Muscle layer of duodenum (tissue), 2 donors: ENCODE measurements at regions not wholly inside any gene's neighbourhood (a gene's known extent, or its start where the extent isn't known, plus 50 kb on each side); places are given as distances from the start of the nearest gene placed in this dataset.

ENCODE experiments used
- H3K27ac ChIP-seq: one replicate; pipeline ENCODE4 v1.7.0; 2013; ENCODE audit warnings: mild to moderate bottlenecking, low read length
- H3K27me3 ChIP-seq: one replicate; pipeline ENCODE4 v1.7.0; 2013; ENCODE audit warnings: low read depth, mild to moderate bottlenecking, control low read depth, low read length
- H3K36me3 ChIP-seq, 2 donors: one replicate each; pipeline ENCODE4 v1.7.0; 2013; ENCODE audit warnings: low read length in 2 of 2, control low read depth in 1 of 2, mild to moderate bottlenecking in 1 of 2; ENCODE audit not compliant: insufficient read depth in 2 of 2, control insufficient read depth in 1 of 2
- H3K4me1 ChIP-seq, 2 donors: one replicate each; pipeline ENCODE4 v1.7.0; 2013; ENCODE audit warnings: low read length in 2 of 2, mild to moderate bottlenecking in 2 of 2, control low read depth in 1 of 2, moderate library complexity in 1 of 2; ENCODE audit not compliant: insufficient read depth in 2 of 2, control insufficient read depth in 1 of 2
- H3K4me3 ChIP-seq, 2 donors: one replicate each; pipeline ENCODE4 v1.7.0; 2013; ENCODE audit warnings: low read length in 2 of 2, low read depth in 1 of 2, mild to moderate bottlenecking in 1 of 2
- H3K9me3 ChIP-seq, 2 donors: one replicate each; pipeline ENCODE4 v1.7.0; 2013; ENCODE audit warnings: low read length in 2 of 2, control low read depth in 1 of 2, mild to moderate bottlenecking in 1 of 2; ENCODE audit not compliant: control insufficient read depth in 1 of 2
- donor health status: healthy.

DNA sequence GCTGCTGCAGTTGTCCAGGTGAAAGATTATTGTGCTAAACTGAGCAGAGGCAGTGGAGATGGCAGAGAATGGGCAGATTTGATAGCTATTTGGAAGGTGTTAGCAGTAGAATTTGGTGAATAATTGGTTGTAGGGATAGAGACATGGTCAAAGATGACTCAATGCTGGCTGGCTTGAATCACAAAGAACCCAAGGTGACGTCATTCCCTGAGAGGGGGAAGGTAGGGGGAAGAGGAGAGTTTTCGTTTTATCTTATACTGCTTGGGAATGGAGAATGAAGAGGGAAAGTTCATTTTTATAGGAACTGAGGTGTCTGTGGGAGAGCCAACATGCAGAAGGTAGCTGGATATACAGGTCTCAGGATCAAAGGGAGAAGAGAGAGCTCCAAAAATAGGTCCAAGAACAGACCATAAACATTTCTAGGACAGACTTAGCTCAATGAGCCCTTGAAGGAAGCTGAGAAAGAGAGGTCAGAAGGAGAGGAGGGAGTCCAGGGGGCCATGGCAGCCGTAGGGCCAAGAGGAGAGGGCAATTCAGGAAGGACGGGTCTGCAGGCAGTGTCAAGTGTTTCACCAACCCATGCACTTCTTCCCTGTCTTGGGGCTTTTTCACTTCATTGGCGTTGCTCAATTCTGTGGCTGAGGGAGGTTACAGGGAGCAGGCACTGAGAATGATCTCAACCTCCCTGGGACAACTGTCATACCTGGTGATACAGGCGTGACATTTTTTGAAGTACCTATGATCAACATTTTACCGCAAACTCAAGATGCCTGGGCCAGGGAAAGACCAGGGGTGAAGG lies 281.3 kb downstream of the TDRD15 start:
- H3K9me3 ChIP-seq, result no peaks in the 10 kb centered on the region
- H3K4me1 ChIP-seq, result no peaks in the 10 kb centered on the region
- H3K4me3 ChIP-seq, result no peak overlapping the region
- no peaks in the 10 kb centered on the region for H3K27me3 ChIP-seq
- no peak overlapping the region for H3K27ac ChIP-seq
- H3K36me3 ChIP-seq, result no peaks in the 10 kb centered on the region

DNA sequence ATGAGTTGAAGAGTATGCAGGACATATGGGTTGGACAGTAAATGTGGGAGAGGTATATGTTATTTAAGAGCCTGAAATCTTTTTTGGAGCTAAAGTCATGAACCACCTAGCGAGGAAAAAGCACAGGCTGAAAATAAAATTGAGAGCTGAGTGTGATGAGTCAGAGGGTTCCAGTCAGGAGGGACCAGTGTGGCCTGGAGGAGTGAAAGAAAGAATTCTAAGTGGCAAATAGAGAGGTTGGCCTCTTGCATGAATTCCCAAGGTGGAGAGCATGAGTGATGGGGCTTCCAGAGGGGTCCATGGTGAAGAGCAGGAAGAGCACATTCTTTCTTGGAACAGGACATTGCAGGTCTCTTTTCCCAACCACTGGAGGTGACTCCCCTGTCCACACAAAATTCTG lies 282.6 kb downstream of the TDRD15 start:
- no peak overlapping the region for H3K4me3 ChIP-seq
- H3K4me1 ChIP-seq, result no peaks in the 10 kb centered on the region
- no peaks in the 10 kb centered on the region for H3K36me3 ChIP-seq
- H3K9me3 ChIP-seq, result no peaks in the 10 kb centered on the region
- no peak overlapping the region for H3K27ac ChIP-seq
- H3K27me3 ChIP-seq, result no peaks in the 10 kb centered on the region

DNA sequence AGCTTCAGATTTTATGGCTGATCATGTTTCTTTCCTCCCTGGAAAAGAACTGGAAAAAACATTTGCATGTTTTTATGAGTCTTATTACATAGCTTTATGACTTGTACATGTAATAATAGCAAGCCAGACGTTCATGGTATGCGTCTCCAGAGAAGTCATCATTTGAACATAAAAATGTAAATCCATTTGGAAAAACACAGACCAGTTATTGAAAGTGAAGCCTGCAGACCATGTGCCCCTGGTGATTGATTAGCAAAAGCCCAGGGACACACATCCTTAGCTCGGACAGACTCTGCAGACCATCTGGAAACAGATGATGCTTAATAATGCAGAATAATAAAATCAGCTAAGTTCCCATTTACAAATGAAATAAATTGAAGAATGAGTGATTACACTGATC lies 283.1 kb downstream of the TDRD15 start:
- H3K4me1 ChIP-seq, result no peaks in the 10 kb centered on the region
- H3K36me3 ChIP-seq, result no peaks in the 10 kb centered on the region
- H3K9me3 ChIP-seq, result no peaks in the 10 kb centered on the region
- H3K27me3 ChIP-seq, result no peaks in the 10 kb centered on the region
- no peak overlapping the region for H3K4me3 ChIP-seq
- H3K27ac ChIP-seq, result no peak overlapping the region

- Histone ChIP-seq H3K4me1 (no peaks in the 10 kb centered on the region), H3K4me3 (no peak overlapping the region), H3K27me3 (no peaks in the 10 kb centered on the region), H3K27ac (no peak overlapping the region), H3K36me3 (no peaks in the 10 kb centered on the region), H3K9me3 (no peaks in the 10 kb centered on the region)
Measured at GRCh38 chr2:21407851-21408250, 284.1 kb downstream of the TDRD15 start.

DNA sequence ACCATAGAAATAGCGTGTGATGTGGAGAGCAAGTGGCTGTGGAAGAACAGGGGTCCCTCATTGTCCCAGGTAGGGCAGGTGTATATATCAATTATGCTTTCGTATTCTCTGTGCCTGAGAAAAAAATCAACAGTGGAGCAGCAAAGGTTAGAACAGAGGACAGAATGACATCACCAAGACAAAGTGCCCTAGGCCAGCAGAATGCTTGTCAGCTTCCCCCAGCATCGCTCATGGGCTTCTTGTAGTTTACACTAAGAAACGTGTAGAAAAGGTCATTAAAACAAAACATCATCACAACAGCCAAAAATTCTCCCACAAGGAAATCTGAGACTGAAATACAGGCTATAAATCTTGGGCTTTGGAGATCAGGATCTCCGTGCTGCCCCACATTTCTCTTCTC lies 288.0 kb downstream of the TDRD15 start:
- Histone ChIP-seq H3K4me3 (no peak overlapping the region), H3K9me3 (no peaks in the 10 kb centered on the region), H3K27me3 (no peaks in the 10 kb centered on the region), H3K4me1 (no peaks in the 10 kb centered on the region), H3K36me3 (no peaks in the 10 kb centered on the region), H3K27ac (no peak overlapping the region)

DNA sequence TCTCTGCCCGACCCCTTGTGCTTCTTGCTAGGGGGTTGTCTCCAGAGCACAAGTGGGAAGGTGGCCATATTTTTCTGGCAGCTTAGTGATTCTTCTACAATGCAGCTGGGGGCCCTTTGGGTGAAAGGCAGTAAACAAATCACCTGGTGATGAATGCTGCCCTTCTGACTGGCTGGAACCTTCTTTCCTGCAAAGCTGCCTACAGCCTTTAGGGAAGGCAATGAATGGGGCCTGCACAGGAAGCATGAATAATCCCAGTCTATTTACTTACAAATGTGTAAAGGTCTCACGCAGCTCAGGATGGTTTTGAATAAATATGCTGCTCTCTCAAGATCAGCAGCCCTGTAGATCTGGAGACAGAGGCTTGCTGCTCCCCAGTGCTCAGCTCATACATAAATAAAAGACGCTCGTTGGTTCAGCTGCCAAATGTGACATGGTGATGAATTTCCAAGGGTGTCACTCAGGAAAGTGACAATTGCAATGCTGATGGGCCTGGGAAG lies 289.2 kb downstream of the TDRD15 start:
- Histone ChIP-seq H3K4me3 (no peak overlapping the region), H3K9me3 (no peaks in the 10 kb centered on the region), H3K27me3 (no peaks in the 10 kb centered on the region), H3K36me3 (no peaks in the 10 kb centered on the region), H3K27ac (no peak overlapping the region), H3K4me1 (no peaks in the 10 kb centered on the region)

DNA sequence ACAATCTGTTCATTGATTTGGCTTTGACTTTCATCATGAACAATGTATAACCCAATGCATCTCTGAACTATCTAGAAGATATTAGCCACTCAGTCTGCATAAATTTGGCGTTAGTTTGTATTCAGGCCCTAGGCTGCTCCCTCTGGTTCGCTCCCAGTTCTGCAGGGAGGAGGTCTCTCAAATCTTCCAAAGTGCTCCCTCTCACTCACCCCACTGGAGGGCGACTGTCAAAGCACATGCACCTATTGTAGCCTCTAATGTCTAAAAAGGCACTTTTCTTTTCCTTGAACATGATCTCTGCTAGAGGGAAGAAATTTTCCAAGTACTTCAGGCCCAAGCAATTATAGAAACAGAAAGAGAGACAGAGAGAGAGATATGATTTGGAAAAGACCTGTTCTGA lies 291.5 kb downstream of the TDRD15 start:
- H3K4me1 ChIP-seq, result no peaks in the 10 kb centered on the region
- no peaks in the 10 kb centered on the region for H3K9me3 ChIP-seq
- no peaks in the 10 kb centered on the region for H3K36me3 ChIP-seq
- no peak overlapping the region for H3K27ac ChIP-seq
- no peak overlapping the region for H3K4me3 ChIP-seq
- H3K27me3 ChIP-seq, result no peaks in the 10 kb centered on the region

- Histone ChIP-seq H3K36me3 (no peaks in the 10 kb centered on the region), H3K4me3 (no peak overlapping the region), H3K9me3 (no peaks in the 10 kb centered on the region), H3K27me3 (no peaks in the 10 kb centered on the region), H3K27ac (no peak overlapping the region), H3K4me1 (no peaks in the 10 kb centered on the region)
Measured at GRCh38 chr2:21416226-21416625, 292.5 kb downstream of the TDRD15 start.

DNA sequence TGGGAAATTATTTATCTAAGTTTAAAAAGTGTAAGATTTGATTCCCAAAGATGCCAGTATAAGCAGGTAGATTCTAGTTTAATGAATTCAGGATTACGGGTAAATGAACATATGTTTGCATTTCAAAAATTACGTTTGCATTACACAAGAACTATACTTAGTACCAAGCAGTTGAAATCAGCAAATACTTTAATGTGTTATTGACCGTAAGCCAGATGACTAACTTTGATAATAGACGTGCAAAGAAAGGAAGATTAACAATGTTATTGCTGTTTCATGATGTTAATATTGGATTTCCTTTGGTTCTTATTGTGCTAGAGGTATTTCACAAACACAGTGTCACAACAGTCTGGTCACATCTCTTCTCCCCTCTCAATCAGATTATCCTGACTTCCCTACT lies 294.7 kb downstream of the TDRD15 start:
- Histone ChIP-seq H3K9me3 (peaks cover 0 to 4% of the 10 kb centered on the region in 2 donors), H3K27ac (no peak overlapping the region), H3K27me3 (no peaks in the 10 kb centered on the region), H3K36me3 (no peaks in the 10 kb centered on the region), H3K4me3 (no peak overlapping the region), H3K4me1 (no peaks in the 10 kb centered on the region)

DNA sequence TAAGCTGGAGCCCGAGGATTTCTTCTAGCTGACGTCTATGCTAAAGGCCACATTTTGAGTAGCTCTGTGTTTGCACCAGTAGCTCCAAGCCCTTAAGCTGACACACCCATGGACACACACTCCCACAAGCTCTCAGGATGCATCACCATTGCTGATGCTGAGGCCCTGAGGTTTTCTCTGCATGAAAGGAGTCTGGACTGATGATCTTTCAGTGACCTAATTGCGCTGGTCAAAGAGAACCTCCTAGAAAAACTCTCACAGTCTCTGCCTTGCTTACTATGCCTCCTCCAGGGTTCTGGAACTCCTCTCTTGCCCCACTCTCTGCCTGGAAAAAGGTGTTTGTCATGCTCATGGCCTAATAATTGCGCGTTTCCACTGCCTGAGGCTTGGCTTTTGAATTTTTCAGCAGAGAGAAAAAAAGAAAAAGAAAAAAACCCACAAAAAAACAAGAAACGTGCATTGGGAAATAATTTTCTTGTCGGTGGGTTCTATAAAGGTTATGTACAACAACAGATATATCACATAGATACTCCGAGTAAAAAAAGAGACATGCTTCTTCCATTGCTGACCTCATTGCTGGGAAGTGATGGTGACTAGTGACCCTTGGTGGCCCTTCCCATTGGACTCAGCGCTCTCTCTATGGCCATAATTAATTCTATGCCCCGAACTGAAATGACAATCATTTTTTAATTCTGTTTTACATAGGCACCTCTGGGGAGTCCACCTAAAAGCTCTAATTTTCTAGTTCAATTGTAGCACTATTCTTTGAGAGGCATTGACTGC lies 297.0 kb downstream of the TDRD15 start:
- Histone ChIP-seq H3K4me1 (no peaks in the 10 kb centered on the region), H3K27me3 (no peaks in the 10 kb centered on the region), H3K36me3 (no peaks in the 10 kb centered on the region), H3K9me3 (peaks cover 0 to 4% of the 10 kb centered on the region in 2 donors), H3K27ac (no peak overlapping the region), H3K4me3 (no peak overlapping the region)

- peaks cover 0 to 4% of the 10 kb centered on the region in 2 donors for H3K9me3 ChIP-seq
- H3K27ac ChIP-seq, result no peak overlapping the region
- H3K4me1 ChIP-seq, result no peaks in the 10 kb centered on the region
- no peaks in the 10 kb centered on the region for H3K27me3 ChIP-seq
- H3K4me3 ChIP-seq, result no peak overlapping the region
- no peaks in the 10 kb centered on the region for H3K36me3 ChIP-seq
Measured at GRCh38 chr2:21422050-21422449, 298.3 kb downstream of the TDRD15 start.
